ENCODE measurements at regions not wholly inside any gene's neighbourhood (a gene's known extent, or its start where the extent isn't known, plus 50 kb on each side); places are given as distances from the start of the nearest gene placed in this dataset.

DNA sequence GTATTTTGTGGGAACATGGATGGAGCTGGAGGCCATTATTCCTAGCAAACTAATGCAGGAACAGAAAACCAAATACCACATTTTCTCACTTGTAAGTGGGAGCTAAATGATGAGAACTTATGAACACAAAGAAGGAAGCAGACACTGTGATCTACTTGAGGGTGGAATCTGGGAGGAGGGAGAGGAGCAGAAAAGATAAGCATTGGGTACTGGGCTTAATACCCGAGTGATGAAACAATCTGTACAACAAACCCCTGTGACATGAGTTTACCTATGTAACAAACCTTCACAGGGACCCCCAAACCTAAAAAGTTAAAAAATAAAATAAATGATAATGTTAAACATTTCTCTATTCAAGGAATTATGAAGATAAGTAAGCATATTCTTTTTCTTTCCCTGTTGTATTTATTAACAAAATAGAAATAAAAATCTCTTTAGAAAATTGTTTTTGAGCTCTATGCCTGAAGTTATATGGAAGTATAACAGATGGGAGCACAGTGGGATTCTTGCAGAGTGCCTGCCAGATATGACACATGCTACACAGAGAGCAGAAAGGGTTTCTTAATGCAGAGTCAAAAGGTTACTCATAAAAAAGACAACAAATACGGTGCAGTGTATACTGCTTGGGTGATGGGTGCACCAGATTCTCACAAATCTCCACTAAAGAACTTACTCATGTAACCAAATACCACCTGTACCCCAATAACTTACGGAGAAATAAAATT is 52.0 kb upstream of the SYNE2 start:
- TF ChIP-seq, protein P1, sequence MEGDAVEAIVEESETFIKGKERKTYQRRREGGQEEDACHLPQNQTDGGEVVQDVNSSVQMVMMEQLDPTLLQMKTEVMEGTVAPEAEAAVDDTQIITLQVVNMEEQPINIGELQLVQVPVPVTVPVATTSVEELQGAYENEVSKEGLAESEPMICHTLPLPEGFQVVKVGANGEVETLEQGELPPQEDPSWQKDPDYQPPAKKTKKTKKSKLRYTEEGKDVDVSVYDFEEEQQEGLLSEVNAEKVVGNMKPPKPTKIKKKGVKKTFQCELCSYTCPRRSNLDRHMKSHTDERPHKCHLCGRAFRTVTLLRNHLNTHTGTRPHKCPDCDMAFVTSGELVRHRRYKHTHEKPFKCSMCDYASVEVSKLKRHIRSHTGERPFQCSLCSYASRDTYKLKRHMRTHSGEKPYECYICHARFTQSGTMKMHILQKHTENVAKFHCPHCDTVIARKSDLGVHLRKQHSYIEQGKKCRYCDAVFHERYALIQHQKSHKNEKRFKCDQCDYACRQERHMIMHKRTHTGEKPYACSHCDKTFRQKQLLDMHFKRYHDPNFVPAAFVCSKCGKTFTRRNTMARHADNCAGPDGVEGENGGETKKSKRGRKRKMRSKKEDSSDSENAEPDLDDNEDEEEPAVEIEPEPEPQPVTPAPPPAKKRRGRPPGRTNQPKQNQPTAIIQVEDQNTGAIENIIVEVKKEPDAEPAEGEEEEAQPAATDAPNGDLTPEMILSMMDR (IDR thresholded peaks at IDR 0.05; ENCODE audit: insufficient read depth, low read length): no peak
- no peak overlapping the region for H3K4me3 ChIP-seq (ENCODE audit: low read depth, low read length)
- DNase-seq (ENCODE audit: low read depth): no peak

All from fibroblast of the aortic adventitia (primary cell).